ENCODE measurements at regions not wholly inside any gene's neighbourhood (a gene's known extent, or its start where the extent isn't known, plus 50 kb on each side); places are given as distances from the start of the nearest gene placed in this dataset.

DNA sequence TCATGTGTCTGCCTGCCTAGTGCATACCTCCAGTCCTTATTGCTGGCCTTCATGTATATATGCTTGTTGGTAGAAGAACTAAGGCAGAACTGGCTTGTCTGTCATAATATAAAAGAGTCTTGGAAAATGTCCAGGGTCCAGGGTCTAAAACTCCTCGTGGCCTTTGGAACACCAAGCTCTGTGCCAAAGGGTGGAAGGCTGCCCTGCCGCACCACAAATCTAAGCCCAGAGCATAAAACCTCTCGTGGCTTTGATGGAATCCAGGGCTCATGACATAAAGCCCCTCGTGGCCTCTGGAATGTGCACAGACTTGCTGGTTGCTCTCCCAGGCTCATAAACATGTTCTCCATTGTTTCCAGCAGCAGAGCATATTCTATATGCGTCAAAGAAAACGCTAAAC is 107.9 kb downstream of the BBS10 start:
- TF ChIP-seq, protein P1, sequence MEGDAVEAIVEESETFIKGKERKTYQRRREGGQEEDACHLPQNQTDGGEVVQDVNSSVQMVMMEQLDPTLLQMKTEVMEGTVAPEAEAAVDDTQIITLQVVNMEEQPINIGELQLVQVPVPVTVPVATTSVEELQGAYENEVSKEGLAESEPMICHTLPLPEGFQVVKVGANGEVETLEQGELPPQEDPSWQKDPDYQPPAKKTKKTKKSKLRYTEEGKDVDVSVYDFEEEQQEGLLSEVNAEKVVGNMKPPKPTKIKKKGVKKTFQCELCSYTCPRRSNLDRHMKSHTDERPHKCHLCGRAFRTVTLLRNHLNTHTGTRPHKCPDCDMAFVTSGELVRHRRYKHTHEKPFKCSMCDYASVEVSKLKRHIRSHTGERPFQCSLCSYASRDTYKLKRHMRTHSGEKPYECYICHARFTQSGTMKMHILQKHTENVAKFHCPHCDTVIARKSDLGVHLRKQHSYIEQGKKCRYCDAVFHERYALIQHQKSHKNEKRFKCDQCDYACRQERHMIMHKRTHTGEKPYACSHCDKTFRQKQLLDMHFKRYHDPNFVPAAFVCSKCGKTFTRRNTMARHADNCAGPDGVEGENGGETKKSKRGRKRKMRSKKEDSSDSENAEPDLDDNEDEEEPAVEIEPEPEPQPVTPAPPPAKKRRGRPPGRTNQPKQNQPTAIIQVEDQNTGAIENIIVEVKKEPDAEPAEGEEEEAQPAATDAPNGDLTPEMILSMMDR (IDR thresholded peaks at IDR 0.05; ENCODE audit: unreplicated experiment) = no peak
- H3K27ac Mint-ChIP-seq = no peak overlapping the region
- no peak overlapping the region for H3K4me3 Mint-ChIP-seq
- DNase-seq (ENCODE audit: low spot score in 2 of 2, unreplicated experiment in 2 of 2) = no peak
- H3K27me3 Mint-ChIP-seq (ENCODE audit: low read depth) = no peaks in the 10 kb centered on the region
- peaks cover 8% of the 10 kb centered on the region for H3K9me3 Mint-ChIP-seq
- no peaks in the 10 kb centered on the region for H3K36me3 Mint-ChIP-seq
- no peaks in the 10 kb centered on the region for H3K4me1 Mint-ChIP-seq

DNA sequence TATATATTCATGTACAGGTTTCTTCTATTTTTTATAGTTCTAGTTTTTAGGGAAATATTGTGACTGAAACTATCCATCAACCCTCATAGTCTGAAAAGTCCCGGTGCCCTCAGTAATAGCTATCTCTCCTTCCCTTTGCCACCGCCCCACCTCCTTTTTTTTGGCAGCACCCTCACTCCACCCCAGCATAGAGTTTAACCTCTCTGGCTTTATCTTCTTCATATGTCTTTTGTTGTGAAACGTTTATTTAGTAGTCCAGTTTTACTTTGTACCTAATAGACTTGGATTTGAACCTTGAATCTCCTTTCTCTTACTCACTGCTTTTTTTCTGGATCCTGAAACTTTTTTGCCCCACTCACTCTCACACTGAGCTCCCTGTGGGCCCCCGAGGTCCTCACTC is 109.5 kb downstream of the BBS10 start:
- H3K27ac Mint-ChIP-seq = no peak overlapping the region
- TF ChIP-seq, protein P1 (IDR thresholded peaks at IDR 0.05; ENCODE audit: unreplicated experiment) = no peak
- no peaks in the 10 kb centered on the region for H3K4me1 Mint-ChIP-seq
- H3K9me3 Mint-ChIP-seq = peaks cover 8% of the 10 kb centered on the region
- no peaks in the 10 kb centered on the region for H3K27me3 Mint-ChIP-seq (ENCODE audit: low read depth)
- no peaks in the 10 kb centered on the region for H3K36me3 Mint-ChIP-seq
- H3K4me3 Mint-ChIP-seq = no peak overlapping the region
- no peak for DNase-seq (ENCODE audit: low spot score in 2 of 2, unreplicated experiment in 2 of 2)

DNA sequence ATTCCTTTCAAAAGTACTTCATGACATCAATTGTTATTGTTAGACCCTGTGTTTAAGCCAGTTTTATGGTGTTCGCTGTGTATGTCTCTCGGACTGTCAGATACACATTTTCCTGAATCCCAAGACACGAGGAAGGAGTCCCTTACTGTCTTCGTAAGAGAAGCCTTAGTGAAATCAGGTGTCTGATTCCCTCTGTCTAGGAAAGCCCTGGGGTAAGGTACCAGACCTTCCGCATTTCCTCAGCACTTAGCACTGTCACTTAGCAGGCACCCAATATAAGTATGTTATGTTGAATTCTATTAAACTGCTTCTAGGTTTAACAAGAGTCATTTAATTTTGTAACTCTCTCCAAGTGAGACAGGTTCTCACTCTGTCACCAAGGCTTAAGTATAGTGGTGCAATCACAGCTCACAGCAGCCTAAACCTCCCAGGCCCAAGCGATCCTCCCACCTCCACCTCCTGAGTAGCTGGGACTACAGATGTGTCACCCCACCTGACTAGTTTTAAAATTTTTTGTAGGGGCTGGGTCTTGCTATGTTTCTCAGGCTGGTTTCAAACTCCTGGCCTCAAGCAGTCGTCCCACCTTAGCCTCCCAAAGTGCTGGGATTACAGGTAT is 111.0 kb downstream of the BBS10 start:
- Mint-ChIP-seq H3K9me3 (peaks cover 8% of the 10 kb centered on the region), H3K4me1 (no peaks in the 10 kb centered on the region), H3K4me3 (no peak overlapping the region), H3K36me3 (no peaks in the 10 kb centered on the region), H3K27ac (no peak overlapping the region), H3K27me3 (ENCODE audit: low read depth) (no peaks in the 10 kb centered on the region)
- TF ChIP-seq, protein P1 (IDR thresholded peaks at IDR 0.05; ENCODE audit: unreplicated experiment) = no peak
- DNase-seq (ENCODE audit: low spot score in 2 of 2, unreplicated experiment in 2 of 2) = no peak

DNA sequence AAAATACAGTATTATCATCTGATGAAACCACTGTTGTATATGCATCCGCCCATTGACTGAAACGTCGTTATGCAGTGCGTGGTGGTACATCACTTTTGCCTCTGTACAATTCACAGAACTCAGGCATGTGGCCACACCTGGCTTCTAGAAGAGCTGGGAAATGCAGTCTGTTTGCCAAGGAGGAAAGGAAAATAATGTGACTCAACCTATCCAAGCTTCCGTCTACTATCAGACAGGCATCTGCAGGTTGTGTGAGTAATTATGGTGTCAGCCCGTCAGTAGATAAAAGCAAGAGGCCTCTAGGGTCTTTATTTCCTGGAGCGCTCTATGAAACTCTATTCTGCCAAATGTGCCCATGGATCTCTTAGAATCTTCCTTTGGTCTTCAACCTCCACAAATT is 111.6 kb downstream of the BBS10 start:
- Mint-ChIP-seq H3K9me3 (peaks cover 10% of the 10 kb centered on the region), H3K27ac (no peak overlapping the region), H3K4me3 (no peak overlapping the region), H3K36me3 (no peaks in the 10 kb centered on the region), H3K4me1 (no peaks in the 10 kb centered on the region), H3K27me3 (ENCODE audit: low read depth) (no peaks in the 10 kb centered on the region)
- no peak for DNase-seq (ENCODE audit: low spot score in 2 of 2, unreplicated experiment in 2 of 2)
- TF ChIP-seq, protein P1 (IDR thresholded peaks at IDR 0.05; ENCODE audit: unreplicated experiment) = no peak

DNA sequence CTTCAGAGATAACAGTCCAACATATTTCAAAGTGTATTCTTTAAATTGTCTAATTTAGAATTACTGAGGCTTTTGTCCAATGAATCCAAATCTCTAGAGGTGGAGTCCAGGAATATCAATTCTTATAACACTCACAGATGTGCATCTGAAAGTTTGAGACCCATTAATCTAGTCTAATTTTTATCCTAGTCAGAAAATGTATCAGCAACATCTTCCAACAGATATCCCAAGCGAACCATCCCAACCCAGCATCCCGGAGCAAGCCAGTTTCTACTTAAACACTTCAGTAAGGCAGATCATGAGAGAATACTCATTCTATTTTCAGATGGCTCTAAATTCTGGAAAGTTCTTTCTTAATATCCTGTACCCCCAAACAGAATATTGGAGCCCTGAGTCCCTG is 113.5 kb downstream of the BBS10 start:
- Mint-ChIP-seq H3K9me3 (peaks cover 7% of the 10 kb centered on the region), H3K36me3 (no peaks in the 10 kb centered on the region), H3K4me1 (no peaks in the 10 kb centered on the region), H3K27ac (no peak overlapping the region), H3K4me3 (no peak overlapping the region), H3K27me3 (ENCODE audit: low read depth) (no peaks in the 10 kb centered on the region)
- TF ChIP-seq, protein P1 (IDR thresholded peaks at IDR 0.05; ENCODE audit: unreplicated experiment) = no peak
- no peak for DNase-seq (ENCODE audit: low spot score in 2 of 2, unreplicated experiment in 2 of 2)

DNA sequence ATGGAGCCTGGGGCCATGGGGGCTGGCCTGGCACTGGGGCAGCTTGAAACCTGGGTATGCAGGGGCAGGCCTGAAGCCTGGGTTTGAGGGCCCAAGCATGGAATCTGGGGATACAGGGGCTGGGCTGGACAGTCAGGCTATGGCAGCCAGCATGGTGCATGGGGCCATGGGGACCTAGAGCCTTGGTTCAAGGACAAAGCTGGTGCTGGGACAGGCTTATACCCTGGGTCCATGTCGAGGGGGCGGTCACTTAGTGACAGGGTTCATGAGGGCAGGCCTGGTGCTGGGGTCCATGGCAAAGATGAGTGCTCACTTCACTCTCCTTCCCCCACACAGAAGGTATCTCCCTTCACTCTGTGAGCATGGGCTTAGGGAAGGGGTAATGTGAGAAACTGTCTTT is 116.2 kb downstream of the BBS10 start:
- DNase-seq (ENCODE audit: low spot score in 2 of 2, unreplicated experiment in 2 of 2) = no peak
- no peak overlapping the region for H3K27ac Mint-ChIP-seq
- H3K27me3 Mint-ChIP-seq (ENCODE audit: low read depth) = peaks cover 3% of the 10 kb centered on the region
- TF ChIP-seq, protein P1 (IDR thresholded peaks at IDR 0.05; ENCODE audit: unreplicated experiment) = no peak
- no peaks in the 10 kb centered on the region for H3K36me3 Mint-ChIP-seq
- H3K4me1 Mint-ChIP-seq = no peaks in the 10 kb centered on the region
- no peak overlapping the region for H3K4me3 Mint-ChIP-seq
- H3K9me3 Mint-ChIP-seq = peaks cover 7% of the 10 kb centered on the region

Data from mesothelial cell of epicardium (in vitro differentiated cells).